Esophagus muscularis mucosa (tissue), 4 donors: ENCODE measurements at regions not wholly inside any gene's neighbourhood (a gene's known extent, or its start where the extent isn't known, plus 50 kb on each side); places are given as distances from the start of the nearest gene placed in this dataset.

Experiments
- DNase-seq: peaks from one replicate; pipeline ENCODE4 v3.0.0-alpha.2; 2017; ENCODE audit errors: extremely low spot score
- H3K27ac ChIP-seq, 4 donors: fragments of 200-600 bp; sonication (generic); replicated peaks in 1 of 4; 1 replicate in 3 of 4; 2 replicates in 1 of 4; pipeline ENCODE4 v1.5.1; 2016 to 2019; ENCODE audit warnings: mild to moderate bottlenecking in 1 of 4
- H3K27me3 ChIP-seq, 4 donors: fragments of 200-600 bp; sonication (generic); one replicate each; pipeline versions ENCODE4 v1.5.1 to v1.6.0; 2016 to 2019
- H3K36me3 ChIP-seq, 4 donors: fragments of 200-600 bp; sonication (generic); one replicate each; pipeline ENCODE4 v1.5.1; 2016 to 2019
- H3K4me1 ChIP-seq, 4 donors: fragments of 200-600 bp; sonication (generic); one replicate each; pipeline ENCODE4 v1.5.1; 2016 to 2019
- H3K4me3 ChIP-seq, 4 donors: fragments of 200-600 bp; sonication (generic); 1 replicate in 2 of 4; 2 replicates in 2 of 4; pipeline ENCODE4 v1.5.1; 2016 to 2019; ENCODE audit warnings: mild to moderate bottlenecking in 4 of 4, moderate library complexity in 1 of 4
- H3K9me3 ChIP-seq, 4 donors: fragments of 200-600 bp; sonication (generic); 1 replicate in 3 of 4; 2 replicates in 1 of 4; pipeline ENCODE4 v1.5.1; 2016 to 2019
- EP300 ChIP-seq: sonication (generic); formaldehyde crosslinking; IDR thresholded peaks from one replicate; pipeline ENCODE4 v1.6.1; 2017; ENCODE audit warnings: antibody characterized with exemption
- POLR2A ChIP-seq: fragments of 450-650 bp; IDR thresholded peaks from one replicate; pipeline ENCODE4 v1.6.1; 2017; ENCODE audit warnings: antibody characterized with exemption, moderate library complexity, mild to moderate bottlenecking, low read depth
- POLR2AphosphoS5 ChIP-seq, 2 donors: sonication (generic); formaldehyde crosslinking; IDR thresholded peaks; one replicate each; pipeline ENCODE4 v1.6.1; 2017; ENCODE audit warnings: antibody characterized with exemption in 2 of 2
- WGBS: methylation state at CpG from one replicate; pipeline ENCODE4 v1.1.5; 2018; 5-methylcytosine and 5-hydroxymethylcytosine counted together
- intact Hi-C: fragments of 100-400 bp; cut with DNase I; formaldehyde crosslinking; loops from one replicate; pipeline ENCODE4 v1.15.1; 2023
- TF ChIP-seq, protein P1 (sequence below), 3 experiments: fragments of 200-600 bp in 2 of 3; fragments of 450-650 bp in 1 of 3; sonication (generic) in 2 of 3; IDR thresholded peaks; one replicate each; pipeline ENCODE4 v1.5.1; 2017 to 2019; ENCODE audit warnings: antibody characterized with exemption in 3 of 3, mild to moderate bottlenecking in 2 of 3, moderate library complexity in 1 of 3

DNA sequence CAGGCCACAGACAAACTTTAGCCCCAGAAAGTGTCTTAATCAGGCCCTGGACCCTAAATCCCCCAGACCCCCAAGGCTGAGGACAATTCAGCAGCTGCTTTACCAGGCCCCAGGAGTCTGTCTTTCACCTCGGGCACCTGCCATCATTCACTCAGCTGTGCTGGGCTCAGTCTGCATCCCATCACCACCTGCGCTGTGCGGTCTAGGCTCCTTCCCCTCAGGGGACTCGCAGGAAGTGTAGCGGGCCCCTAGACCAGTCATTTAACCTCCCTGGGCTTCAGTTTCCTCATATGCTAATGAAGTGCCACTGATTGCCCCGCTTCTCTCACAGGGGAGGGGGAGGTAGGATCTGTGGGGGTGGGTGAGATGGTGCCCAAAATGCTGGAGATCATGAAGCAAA, 76.4 kb upstream of the ZMIZ1 start:
- Histone ChIP-seq H3K27me3 (no peaks in the 10 kb centered on the region), H3K27ac (no peak overlapping the region), H3K9me3 (no peaks in the 10 kb centered on the region), H3K36me3 (no peaks in the 10 kb centered on the region), H3K4me3 (no peak overlapping the region), H3K4me1 (no peaks in the 10 kb centered on the region)
- DNase-seq = no peak
- intact Hi-C loops = no loop called here
- TF ChIP-seq POLR2AphosphoS5 (IDR thresholded peaks at IDR 0.05) (no peak), EP300 (no peak), POLR2A (no peak)
- WGBS = 87% methylated on average over 5 of the region's 6 CpGs

DNA sequence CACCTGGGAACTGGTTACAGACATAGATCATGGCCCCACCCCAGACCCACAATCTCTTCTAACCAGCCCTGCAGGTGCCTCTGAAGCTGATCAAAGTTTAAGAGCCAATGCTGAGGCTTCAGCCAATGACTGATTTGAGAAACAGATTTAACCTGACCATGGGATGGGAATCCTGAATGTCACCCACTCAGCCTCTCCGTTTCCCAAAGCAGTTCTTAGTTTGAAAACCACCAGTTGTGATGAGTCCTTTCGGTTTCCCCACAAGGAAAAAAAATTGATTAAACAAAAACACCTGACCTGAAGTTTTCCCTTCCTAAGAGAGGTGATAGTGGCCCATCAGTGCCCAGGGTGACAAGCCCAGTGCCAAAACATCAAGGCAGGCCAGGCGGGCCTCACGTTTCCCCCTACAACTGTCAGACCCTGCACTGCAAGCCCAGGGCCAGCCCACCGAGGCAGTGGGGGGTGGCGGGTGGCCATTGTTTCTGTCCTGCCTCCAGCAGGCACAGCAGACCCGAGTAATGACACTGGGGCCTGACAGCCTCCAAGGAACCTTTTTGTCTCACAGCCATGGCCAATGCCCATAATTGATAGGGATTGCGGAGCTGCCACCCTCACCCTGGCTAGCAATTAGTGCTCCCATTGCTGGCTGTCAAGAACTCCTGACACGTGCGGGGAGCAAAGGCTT, 75.4 kb upstream of the ZMIZ1 start:
- TF ChIP-seq POLR2A (no peak), EP300 (no peak), POLR2AphosphoS5 (IDR thresholded peaks at IDR 0.05) (no peak)
- TF ChIP-seq, protein P1, sequence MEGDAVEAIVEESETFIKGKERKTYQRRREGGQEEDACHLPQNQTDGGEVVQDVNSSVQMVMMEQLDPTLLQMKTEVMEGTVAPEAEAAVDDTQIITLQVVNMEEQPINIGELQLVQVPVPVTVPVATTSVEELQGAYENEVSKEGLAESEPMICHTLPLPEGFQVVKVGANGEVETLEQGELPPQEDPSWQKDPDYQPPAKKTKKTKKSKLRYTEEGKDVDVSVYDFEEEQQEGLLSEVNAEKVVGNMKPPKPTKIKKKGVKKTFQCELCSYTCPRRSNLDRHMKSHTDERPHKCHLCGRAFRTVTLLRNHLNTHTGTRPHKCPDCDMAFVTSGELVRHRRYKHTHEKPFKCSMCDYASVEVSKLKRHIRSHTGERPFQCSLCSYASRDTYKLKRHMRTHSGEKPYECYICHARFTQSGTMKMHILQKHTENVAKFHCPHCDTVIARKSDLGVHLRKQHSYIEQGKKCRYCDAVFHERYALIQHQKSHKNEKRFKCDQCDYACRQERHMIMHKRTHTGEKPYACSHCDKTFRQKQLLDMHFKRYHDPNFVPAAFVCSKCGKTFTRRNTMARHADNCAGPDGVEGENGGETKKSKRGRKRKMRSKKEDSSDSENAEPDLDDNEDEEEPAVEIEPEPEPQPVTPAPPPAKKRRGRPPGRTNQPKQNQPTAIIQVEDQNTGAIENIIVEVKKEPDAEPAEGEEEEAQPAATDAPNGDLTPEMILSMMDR (IDR thresholded peaks at IDR 0.05) = no peak

DNA sequence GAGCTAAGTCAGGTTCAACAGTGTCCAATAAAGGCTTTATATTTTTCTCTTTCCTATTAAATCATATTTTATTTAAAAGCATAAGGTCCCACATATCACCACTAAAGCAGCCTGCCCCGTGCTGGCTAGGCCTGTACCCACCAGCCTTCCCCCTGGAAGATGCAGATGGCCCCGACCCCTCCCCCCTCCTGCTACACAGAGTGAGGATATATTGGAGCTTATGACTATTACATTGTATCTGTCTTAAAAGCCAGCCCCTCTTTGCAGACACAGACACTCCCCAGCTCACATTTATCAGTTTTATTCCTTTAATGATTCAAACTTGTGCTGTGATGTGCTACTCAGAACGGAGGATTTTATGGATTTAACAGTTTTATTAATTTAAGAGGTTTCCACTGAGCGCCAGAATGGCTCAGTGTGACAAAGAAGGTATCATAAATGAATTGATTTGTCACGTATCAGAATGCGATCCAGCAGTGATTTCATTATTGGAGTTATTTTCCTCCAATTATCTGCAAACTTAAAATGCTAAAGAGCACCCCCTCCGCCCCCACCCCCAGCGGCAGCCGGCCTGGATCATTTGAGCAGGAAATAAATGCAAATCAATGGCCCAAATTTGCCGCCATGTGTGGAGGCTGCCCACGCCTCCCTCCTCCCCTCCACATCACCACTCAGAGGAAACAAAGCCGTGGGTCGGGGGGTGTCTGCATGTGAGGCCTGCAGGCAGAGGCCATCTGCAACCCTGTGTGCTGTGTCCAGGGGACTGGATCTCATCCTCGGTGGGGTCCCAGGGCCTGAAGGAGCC, 72.6 kb upstream of the ZMIZ1 start:
- no peaks in the 10 kb centered on the region for H3K27me3 ChIP-seq
- H3K4me1 ChIP-seq = peaks cover 0 to 2% (median 0%) of the 10 kb centered on the region in 4 donors
- H3K36me3 ChIP-seq = no peaks in the 10 kb centered on the region
- no peak overlapping the region for H3K4me3 ChIP-seq
- no peaks in the 10 kb centered on the region for H3K9me3 ChIP-seq
- WGBS = 92% methylated on average over 11 of the region's 14 CpGs
- TF ChIP-seq EP300 (no peak), POLR2A (no peak), POLR2AphosphoS5 (IDR thresholded peaks at IDR 0.05) (no peak)
- TF ChIP-seq, protein P1 (IDR thresholded peaks at IDR 0.05) = no peak
- DNase-seq = no peak
- H3K27ac ChIP-seq = no peak overlapping the region
- intact Hi-C loops = no loop called here

More for the DNA sequence above, 75.4 kb upstream of the ZMIZ1 start:
- Histone ChIP-seq H3K27me3 (no peaks in the 10 kb centered on the region), H3K4me3 (no peak overlapping the region), H3K36me3 (no peaks in the 10 kb centered on the region), H3K27ac (no peak overlapping the region), H3K4me1 (no peaks in the 10 kb centered on the region), H3K9me3 (no peaks in the 10 kb centered on the region)
- DNase-seq = no peak
- intact Hi-C loops = no loop called here
- WGBS = 100% methylated on average over 7 of the region's 10 CpGs

DNA sequence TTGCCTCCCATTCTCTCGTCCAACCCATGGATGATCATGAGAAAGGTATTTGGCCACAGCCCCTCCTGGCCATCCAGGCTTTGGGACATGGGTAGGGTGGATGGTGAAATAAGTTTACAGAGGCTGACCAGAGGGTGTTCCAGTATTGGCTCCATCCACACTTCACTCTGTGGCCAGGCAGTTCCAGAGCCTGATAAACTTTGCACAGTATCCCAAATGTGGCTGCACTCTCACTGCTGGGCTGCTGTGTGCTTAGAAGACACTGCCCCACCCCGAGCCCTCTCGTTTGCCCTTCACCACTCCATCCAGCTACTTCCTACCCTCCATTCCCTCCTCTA, 72.0 kb upstream of the ZMIZ1 start:
- DNase-seq = no peak
- intact Hi-C loops = no loop called here
- H3K27me3 ChIP-seq = no peaks in the 10 kb centered on the region
- TF ChIP-seq POLR2AphosphoS5 (IDR thresholded peaks at IDR 0.05) (no peak), POLR2A (no peak), EP300 (no peak)
- TF ChIP-seq, protein P1 (IDR thresholded peaks at IDR 0.05) = no peak
- WGBS = 78% methylated on average over 2 of the region's 3 CpGs
- H3K36me3 ChIP-seq = no peaks in the 10 kb centered on the region
- no peak overlapping the region for H3K27ac ChIP-seq
- peaks cover 0 to 4% (median 0%) of the 10 kb centered on the region in 4 donors for H3K4me1 ChIP-seq
- no peaks in the 10 kb centered on the region for H3K9me3 ChIP-seq
- H3K4me3 ChIP-seq = no peak overlapping the region

DNA sequence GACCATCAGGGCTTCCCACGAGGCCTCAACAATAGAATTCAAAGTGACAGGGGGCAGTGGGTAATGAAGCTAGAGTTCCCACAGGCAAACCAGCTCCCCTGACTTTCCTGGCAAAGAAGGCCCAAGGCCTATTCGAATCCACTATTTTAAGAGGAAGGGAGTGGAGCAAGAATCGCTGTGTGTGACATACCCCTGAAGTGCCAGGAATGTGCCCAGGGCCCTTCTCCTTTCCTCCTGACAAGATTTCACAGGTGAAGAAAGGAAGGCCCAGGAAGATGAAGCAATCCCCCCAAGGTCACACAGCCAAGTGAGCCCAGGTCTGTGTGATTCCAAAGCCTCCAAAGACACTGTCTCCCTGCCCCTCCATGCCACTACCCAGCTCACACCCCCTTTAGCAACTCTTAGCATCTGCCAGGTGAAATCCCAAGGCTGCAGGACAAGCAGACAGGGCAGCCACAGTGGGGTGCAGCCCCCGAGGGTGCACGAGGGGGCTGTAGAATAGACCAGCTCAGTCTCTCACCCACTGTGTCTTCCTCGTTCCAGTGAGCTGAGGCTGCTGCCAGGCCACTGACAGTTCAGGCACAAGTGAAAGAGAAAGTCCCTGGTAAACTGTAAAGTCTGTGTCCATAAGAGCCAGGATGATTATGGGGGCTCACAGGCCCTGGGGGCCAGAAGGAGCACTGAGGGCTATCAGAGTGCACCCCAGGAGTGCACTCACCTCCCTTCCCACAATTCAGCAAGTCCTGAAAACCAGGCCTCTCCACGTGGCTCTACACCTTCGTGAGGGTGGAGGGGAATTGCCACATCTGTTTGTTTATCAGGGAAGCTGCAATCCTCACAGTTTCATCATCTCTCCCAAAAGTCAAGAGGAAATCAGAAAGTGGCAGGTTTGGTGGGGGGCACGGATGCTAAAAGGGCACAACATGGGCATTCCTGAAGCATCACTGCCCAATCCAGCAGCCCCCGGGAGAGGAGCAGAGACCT, 70.8 kb upstream of the ZMIZ1 start:
- no peak for DNase-seq
- H3K36me3 ChIP-seq = no peaks in the 10 kb centered on the region
- H3K27me3 ChIP-seq = no peaks in the 10 kb centered on the region
- no peak overlapping the region for H3K27ac ChIP-seq
- no peaks in the 10 kb centered on the region for H3K9me3 ChIP-seq
- intact Hi-C loops = no loop called here
- WGBS = 83% methylated on average over 7 of the region's 10 CpGs
- no peak overlapping the region for H3K4me3 ChIP-seq
- H3K4me1 ChIP-seq = peaks cover 0 to 4% (median 0%) of the 10 kb centered on the region in 4 donors
- TF ChIP-seq, protein P1 (IDR thresholded peaks at IDR 0.05) = no peak
- TF ChIP-seq POLR2AphosphoS5 (IDR thresholded peaks at IDR 0.05) (no peak), POLR2A (no peak), EP300 (no peak)
